ENCODE measurements at regions not wholly inside any gene's neighbourhood (a gene's known extent, or its start where the extent isn't known, plus 50 kb on each side); places are given as distances from the start of the nearest gene placed in this dataset.

GRCh38 chr17:77281122-77281903 is 140.5 kb downstream of the SEC14L1 start (continued):
- no peak for TF ChIP-seq MLXIP (CRISPR knock-in tag; IDR thresholded peaks at IDR 0.05; ENCODE audit: borderline replicate concordance)
- peak; percentile 28 for TF ChIP-seq RARA (CRISPR knock-in tag; IDR thresholded peaks at IDR 0.05)
- no peak; the same call in 1 of the 2 replicates for TF ChIP-seq ZNF337 (CRISPR knock-in tag; IDR thresholded peaks at IDR 0.05; ENCODE audit: borderline replicate concordance, low read depth)
- peak; percentile 91 for TF ChIP-seq ZFX (CRISPR knock-in tag; IDR thresholded peaks at IDR 0.05; ENCODE audit: low read depth)
- TF ChIP-seq NFKB2 (CRISPR knock-in tag; IDR thresholded peaks at IDR 0.05; ENCODE audit: borderline replicate concordance) = peak; percentile 84; the same call in 1 of the 2 replicates
- TF ChIP-seq TEAD2 (CRISPR knock-in tag; IDR thresholded peaks at IDR 0.05) = no peak
- TF ChIP-seq AHDC1 (CRISPR knock-in tag; IDR thresholded peaks at IDR 0.05; ENCODE audit: borderline replicate concordance) = peak; percentile 65
- no peak; the same call in 1 of the 2 replicates for TF ChIP-seq ZNF460 (CRISPR knock-in tag; IDR thresholded peaks at IDR 0.05; ENCODE audit: borderline replicate concordance)
- TF ChIP-seq CCDC6 (CRISPR knock-in tag; IDR thresholded peaks at IDR 0.05) = no peak
- no peak for TF ChIP-seq ZNF335 (CRISPR knock-in tag; IDR thresholded peaks at IDR 0.05)
- peak; percentile 31; the same call in 1 of the 2 replicates for TF ChIP-seq YEATS2 (CRISPR knock-in tag; IDR thresholded peaks at IDR 0.05; ENCODE audit: borderline replicate concordance)
- TF ChIP-seq DNMT1 (CRISPR knock-in tag; IDR thresholded peaks at IDR 0.05) = peak; percentile 86; the same call in 1 of the 2 replicates
- peak; percentile 32; the same call in 1 of the 2 replicates for TF ChIP-seq ZNF205 (CRISPR knock-in tag; IDR thresholded peaks at IDR 0.05)
- no peak for TF ChIP-seq TCF7L2 (IDR thresholded peaks at IDR 0.05; ENCODE audit: low read depth, low read length)
- no peak; the same call in 1 of the 2 replicates for TF ChIP-seq E2F5 (CRISPR knock-in tag; conservative IDR thresholded peaks at IDR 0.05)

Measured in HepG2 (cell line).